IgD-negative memory B cell (primary cell): ENCODE measurements at regions not wholly inside any gene's neighbourhood (a gene's known extent, or its start where the extent isn't known, plus 50 kb on each side); places are given as distances from the start of the nearest gene placed in this dataset.
A peak's percentile ranks its signal among the peaks of the same experiment; 100 is the strongest.

Experiments
- H3K27ac Mint-ChIP-seq, 3 donors: one replicate each; pipeline ENCODE4 v1.8.0; 2020 to 2022; ENCODE audit warnings: mild to moderate bottlenecking in 3 of 3, mixed read lengths in 3 of 3, moderate library complexity in 1 of 3
- H3K27me3 Mint-ChIP-seq: one replicate; pipeline ENCODE4 v1.8.0; 2021; ENCODE audit warnings: mixed read lengths
- H3K36me3 Mint-ChIP-seq: one replicate; pipeline ENCODE4 v1.8.0; 2020; ENCODE audit warnings: mild to moderate bottlenecking, mixed read lengths
- H3K4me1 Mint-ChIP-seq, 3 donors: one replicate each; pipeline ENCODE4 v1.8.0; 2020 to 2022; ENCODE audit warnings: mixed read lengths in 3 of 3, mild to moderate bottlenecking in 1 of 3
- H3K4me3 Mint-ChIP-seq, 4 donors: one replicate each; pipeline ENCODE4 v1.8.0; 2020 to 2022; ENCODE audit warnings: mild to moderate bottlenecking in 4 of 4, mixed read lengths in 4 of 4, moderate library complexity in 3 of 4
- H3K9me3 Mint-ChIP-seq, 3 donors: one replicate each; pipeline ENCODE4 v1.8.0; 2020 to 2021; ENCODE audit warnings: mixed read lengths in 3 of 3, mild to moderate bottlenecking in 1 of 3

DNA sequence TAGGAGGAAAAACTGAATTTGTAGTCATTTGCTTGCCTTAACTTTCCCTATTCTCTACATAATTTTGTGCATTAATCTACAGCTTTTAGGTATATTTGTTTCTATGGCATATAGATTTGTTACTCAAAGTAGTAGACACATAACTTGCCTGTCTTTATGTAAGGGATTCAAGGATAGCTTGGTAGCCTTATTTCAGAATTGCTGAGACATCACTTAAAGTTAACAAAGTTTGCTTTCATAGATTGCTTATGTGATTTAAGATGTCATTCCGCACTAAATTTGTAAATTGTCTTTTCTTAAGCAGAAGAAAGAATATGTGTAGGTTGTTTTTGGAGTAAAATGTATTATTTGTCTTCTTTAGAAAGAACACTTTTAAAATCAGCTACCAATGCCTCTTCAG lies 477.7 kb upstream of the NOVA1 start:
- Mint-ChIP-seq H3K9me3 (peaks cover 0 to 14% (median 3%) of the 10 kb centered on the region in 3 donors), H3K27me3 (no peaks in the 10 kb centered on the region), H3K4me1 (peaks cover 0 to 3% (median 0%) of the 10 kb centered on the region in 3 donors), H3K27ac (no peak overlapping the region), H3K4me3 (no peak overlapping the region), H3K36me3 (no peaks in the 10 kb centered on the region)

GRCh38 chr14:27077214-27077613 lies 479.4 kb upstream of the NOVA1 start:
- peaks cover 0 to 15% (median 3%) of the 10 kb centered on the region in 3 donors for H3K9me3 Mint-ChIP-seq
- no peaks in the 10 kb centered on the region for H3K27me3 Mint-ChIP-seq
- H3K36me3 Mint-ChIP-seq: no peaks in the 10 kb centered on the region
- H3K4me1 Mint-ChIP-seq: peaks cover 0 to 3% (median 0%) of the 10 kb centered on the region in 3 donors
- no peak overlapping the region for H3K27ac Mint-ChIP-seq
- peak overlapping the region in 1 of 4 donors; percentile 54 for H3K4me3 Mint-ChIP-seq

DNA sequence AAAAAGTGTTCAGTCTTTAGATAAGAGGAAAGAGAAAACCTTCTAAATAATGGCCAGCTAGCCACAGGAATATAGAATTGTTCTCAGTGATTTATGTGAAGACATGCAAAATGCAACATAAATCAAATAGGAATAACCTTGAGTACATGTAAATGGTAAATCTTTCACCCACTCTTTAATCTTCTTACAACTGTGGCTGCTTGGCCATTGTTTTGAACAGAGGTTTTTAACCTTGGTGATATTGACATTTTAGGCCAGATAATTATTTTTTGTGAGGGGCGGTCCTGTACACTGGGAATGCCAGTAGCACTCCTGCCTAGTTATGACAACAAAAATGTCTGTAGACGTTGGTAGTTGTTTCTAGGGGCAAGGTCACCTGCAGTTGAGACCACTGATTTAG lies 479.9 kb upstream of the NOVA1 start:
- H3K27me3 Mint-ChIP-seq: no peaks in the 10 kb centered on the region
- H3K36me3 Mint-ChIP-seq: no peaks in the 10 kb centered on the region
- H3K27ac Mint-ChIP-seq: no peak overlapping the region
- H3K4me3 Mint-ChIP-seq: no peak overlapping the region
- H3K4me1 Mint-ChIP-seq: peaks cover 0 to 3% (median 0%) of the 10 kb centered on the region in 3 donors
- peaks cover 0 to 20% (median 5%) of the 10 kb centered on the region in 3 donors for H3K9me3 Mint-ChIP-seq

GRCh38 chr14:27078191-27078590 lies 480.4 kb upstream of the NOVA1 start:
- H3K9me3 Mint-ChIP-seq: peaks cover 0 to 20% (median 5%) of the 10 kb centered on the region in 3 donors
- no peak overlapping the region for H3K27ac Mint-ChIP-seq
- H3K27me3 Mint-ChIP-seq: no peaks in the 10 kb centered on the region
- no peak overlapping the region for H3K4me3 Mint-ChIP-seq
- peaks cover 0 to 3% (median 0%) of the 10 kb centered on the region in 3 donors for H3K4me1 Mint-ChIP-seq
- no peaks in the 10 kb centered on the region for H3K36me3 Mint-ChIP-seq

DNA sequence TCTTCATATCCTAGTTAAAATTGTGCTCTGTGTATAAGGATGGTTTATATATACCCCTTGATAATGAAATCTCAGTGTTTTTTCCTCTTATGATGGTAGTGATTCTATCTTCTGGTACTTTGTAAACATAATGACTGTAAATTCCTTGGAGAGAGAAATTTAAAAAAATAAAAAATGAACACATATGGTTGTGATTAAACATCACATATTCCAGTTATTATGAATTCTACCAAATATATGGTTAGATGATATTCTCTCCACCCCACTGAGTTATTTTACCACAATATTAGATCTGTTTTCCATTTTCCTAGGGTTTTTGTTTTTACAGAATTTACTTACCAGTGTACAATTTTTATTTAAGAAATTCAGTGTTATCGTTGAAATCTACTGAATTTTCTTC lies 481.9 kb upstream of the NOVA1 start:
- H3K27ac Mint-ChIP-seq: no peak overlapping the region
- H3K4me1 Mint-ChIP-seq: peaks cover 0 to under 1% (median 0%) of the 10 kb centered on the region in 3 donors
- H3K9me3 Mint-ChIP-seq: peaks cover 0 to 17% (median 5%) of the 10 kb centered on the region in 3 donors
- H3K4me3 Mint-ChIP-seq: no peak overlapping the region
- H3K36me3 Mint-ChIP-seq: no peaks in the 10 kb centered on the region
- H3K27me3 Mint-ChIP-seq: no peaks in the 10 kb centered on the region

DNA sequence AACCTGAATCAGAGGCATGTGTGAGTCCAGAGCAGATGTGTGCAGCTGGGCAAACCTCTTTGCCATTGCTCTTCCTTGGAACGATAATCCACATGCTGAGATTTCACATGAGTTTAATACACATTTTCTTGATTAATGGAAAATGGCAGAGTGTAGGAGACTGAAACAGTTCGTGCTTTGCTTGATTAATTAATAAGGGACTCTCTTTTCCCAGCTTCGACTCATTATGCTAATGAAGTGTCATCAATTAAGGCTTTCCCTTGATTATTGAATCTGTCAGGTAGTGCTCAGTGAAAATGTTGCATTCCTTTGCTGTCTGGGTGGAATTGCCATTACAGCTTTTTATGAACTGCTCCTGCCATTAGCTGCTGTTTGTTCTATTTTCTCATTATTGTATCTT lies 487.7 kb upstream of the NOVA1 start:
- Mint-ChIP-seq H3K4me1 (no peaks in the 10 kb centered on the region), H3K27me3 (no peaks in the 10 kb centered on the region), H3K36me3 (no peaks in the 10 kb centered on the region), H3K9me3 (peaks cover 0 to 13% (median 4%) of the 10 kb centered on the region in 3 donors), H3K4me3 (no peak overlapping the region), H3K27ac (no peak overlapping the region)

- Mint-ChIP-seq H3K9me3 (peaks cover 0 to 11% (median 2%) of the 10 kb centered on the region in 3 donors), H3K36me3 (no peaks in the 10 kb centered on the region), H3K27ac (no peak overlapping the region), H3K27me3 (no peaks in the 10 kb centered on the region), H3K4me1 (no peaks in the 10 kb centered on the region), H3K4me3 (no peak overlapping the region)
Observed at GRCh38 chr14:27090716-27091115, 492.9 kb upstream of the NOVA1 start.

DNA sequence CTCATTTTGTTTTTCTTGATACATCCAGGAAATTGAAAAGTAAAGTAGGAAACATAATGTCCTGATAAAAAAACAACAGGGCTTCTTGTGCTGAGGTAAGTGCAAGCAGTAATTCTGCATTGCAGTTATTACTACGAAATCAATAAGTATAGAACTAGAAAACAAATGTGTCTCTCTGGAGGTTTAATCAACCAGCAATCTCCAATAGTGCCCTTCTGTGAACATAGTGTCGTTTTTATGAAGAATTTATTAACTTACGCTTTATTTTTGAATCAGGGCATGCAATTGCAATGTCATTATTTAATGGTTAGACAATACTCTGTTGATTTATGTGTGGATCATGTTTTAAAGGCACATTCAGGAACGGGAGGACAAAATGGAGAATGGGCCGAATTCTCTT lies 494.1 kb upstream of the NOVA1 start:
- no peaks in the 10 kb centered on the region for H3K27me3 Mint-ChIP-seq
- H3K4me1 Mint-ChIP-seq: no peaks in the 10 kb centered on the region
- H3K9me3 Mint-ChIP-seq: peaks cover 2 to 9% (median 2%) of the 10 kb centered on the region in 3 donors
- H3K36me3 Mint-ChIP-seq: no peaks in the 10 kb centered on the region
- no peak overlapping the region for H3K4me3 Mint-ChIP-seq
- no peak overlapping the region for H3K27ac Mint-ChIP-seq

GRCh38 chr14:27096091-27096490 lies 498.3 kb upstream of the NOVA1 start:
- Mint-ChIP-seq H3K4me3 (peak overlapping the region in 1 of 4 donors; percentile 26), H3K36me3 (peaks cover 2% of the 10 kb centered on the region), H3K27ac (no peak overlapping the region), H3K27me3 (no peaks in the 10 kb centered on the region), H3K9me3 (peaks cover 5 to 7% (median 5%) of the 10 kb centered on the region in 3 donors), H3K4me1 (no peaks in the 10 kb centered on the region)

GRCh38 chr14:27098451-27098850 lies 500.6 kb upstream of the NOVA1 start:
- H3K4me1 Mint-ChIP-seq: no peaks in the 10 kb centered on the region
- H3K4me3 Mint-ChIP-seq: no peak overlapping the region
- H3K36me3 Mint-ChIP-seq: peaks cover 2% of the 10 kb centered on the region
- H3K9me3 Mint-ChIP-seq: peaks cover 5% of the 10 kb centered on the region in 3 donors
- H3K27ac Mint-ChIP-seq: no peak overlapping the region
- no peaks in the 10 kb centered on the region for H3K27me3 Mint-ChIP-seq

DNA sequence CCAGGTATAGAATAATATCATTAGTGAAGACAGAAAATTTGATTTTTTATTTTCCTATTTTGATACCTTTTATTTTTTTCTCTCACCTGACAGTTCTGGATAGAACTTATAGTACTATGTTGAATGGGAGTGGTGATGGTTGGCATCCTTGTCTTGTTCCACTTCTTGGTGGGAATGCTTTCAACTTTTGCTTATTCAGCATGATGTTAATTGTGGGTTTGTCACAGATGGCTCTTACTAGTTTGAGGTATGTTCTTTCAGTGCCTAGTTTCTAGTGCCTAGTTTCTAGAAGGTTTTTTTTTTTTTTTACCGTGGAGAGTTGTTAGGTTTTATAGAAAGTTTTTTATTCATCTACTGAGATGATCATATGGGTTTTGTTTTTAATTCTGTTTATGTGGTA lies 516.3 kb upstream of the NOVA1 start:
- Mint-ChIP-seq H3K27me3 (no peaks in the 10 kb centered on the region), H3K4me1 (no peaks in the 10 kb centered on the region), H3K9me3 (peaks cover 0 to 4% (median 4%) of the 10 kb centered on the region in 3 donors), H3K36me3 (no peaks in the 10 kb centered on the region), H3K27ac (no peak overlapping the region), H3K4me3 (no peak overlapping the region)

DNA sequence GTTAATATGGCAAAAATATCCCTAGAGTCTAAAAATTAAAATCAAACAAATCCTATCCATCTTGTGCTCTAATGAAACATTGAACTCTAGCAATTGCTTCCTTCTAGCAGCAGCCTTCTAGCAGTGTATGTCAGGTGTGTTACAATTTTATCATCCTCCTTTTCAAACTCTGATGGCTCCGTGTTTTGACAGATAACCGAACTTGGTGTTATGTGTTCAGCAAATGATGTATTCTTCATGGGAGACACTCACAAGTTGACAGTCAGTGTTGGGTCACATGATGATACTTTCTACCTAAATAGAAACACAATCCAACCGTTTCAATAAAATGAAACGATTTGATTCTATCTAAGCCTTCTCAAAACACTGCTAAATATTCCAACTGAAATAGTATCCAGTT lies 525.3 kb upstream of the NOVA1 start:
- no peak overlapping the region for H3K4me3 Mint-ChIP-seq
- no peak overlapping the region for H3K27ac Mint-ChIP-seq
- no peaks in the 10 kb centered on the region for H3K36me3 Mint-ChIP-seq
- peaks cover 4 to 7% (median 4%) of the 10 kb centered on the region in 3 donors for H3K9me3 Mint-ChIP-seq
- no peaks in the 10 kb centered on the region for H3K27me3 Mint-ChIP-seq
- peaks cover 0 to 3% (median 0%) of the 10 kb centered on the region in 3 donors for H3K4me1 Mint-ChIP-seq

GRCh38 chr14:27127838-27128237 lies 530.0 kb upstream of the NOVA1 start:
- Mint-ChIP-seq H3K27me3 (no peaks in the 10 kb centered on the region), H3K27ac (no peak overlapping the region), H3K4me3 (no peak overlapping the region), H3K4me1 (peaks cover 0 to 3% (median 0%) of the 10 kb centered on the region in 3 donors), H3K9me3 (peaks cover 0 to 4% (median 2%) of the 10 kb centered on the region in 3 donors), H3K36me3 (peaks cover 2% of the 10 kb centered on the region)

DNA sequence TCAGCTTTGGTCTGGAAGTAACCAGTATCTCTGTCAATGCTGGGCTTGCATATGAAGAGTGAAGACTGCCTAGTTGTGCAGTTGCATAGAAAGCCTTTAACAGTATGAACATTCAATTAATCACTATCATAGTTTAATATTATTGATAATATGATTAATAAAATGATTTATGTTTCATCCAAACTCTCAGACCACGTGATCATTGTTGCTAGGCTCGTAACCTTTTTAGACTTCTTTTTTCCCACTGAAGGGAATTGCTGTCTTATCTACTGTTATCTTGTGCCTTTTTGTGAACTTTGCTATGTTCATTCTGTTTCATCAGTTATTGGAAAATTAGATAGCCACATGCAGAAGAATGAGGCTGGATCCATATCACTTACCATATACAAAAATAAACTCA lies 536.4 kb upstream of the NOVA1 start:
- H3K27ac Mint-ChIP-seq: no peak overlapping the region
- H3K9me3 Mint-ChIP-seq: peaks cover 2 to 7% (median 6%) of the 10 kb centered on the region in 3 donors

DNA sequence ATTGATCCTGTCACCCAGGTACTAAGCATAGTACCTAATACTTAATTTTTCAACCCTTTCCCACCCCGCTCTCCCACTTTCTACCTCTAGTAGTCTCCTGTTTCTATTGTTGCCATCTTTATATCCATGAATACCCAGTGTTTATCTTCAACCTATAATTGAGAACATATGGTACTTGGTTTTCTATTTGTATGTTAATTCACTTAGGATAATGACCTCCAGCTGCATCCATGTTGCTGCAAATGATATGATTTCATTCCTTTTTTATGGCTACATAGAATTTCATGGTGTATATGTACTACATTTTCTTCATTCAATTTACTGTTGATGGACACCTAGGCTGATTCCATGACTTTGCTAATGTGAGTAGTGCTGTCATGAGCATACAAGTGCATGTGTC lies 547.3 kb upstream of the NOVA1 start:
- H3K4me3 Mint-ChIP-seq: no peak overlapping the region
- peaks cover 0 to 29% (median 2%) of the 10 kb centered on the region in 3 donors for H3K9me3 Mint-ChIP-seq
- no peaks in the 10 kb centered on the region for H3K4me1 Mint-ChIP-seq
- no peak overlapping the region for H3K27ac Mint-ChIP-seq
- no peaks in the 10 kb centered on the region for H3K36me3 Mint-ChIP-seq
- no peaks in the 10 kb centered on the region for H3K27me3 Mint-ChIP-seq

More for the DNA sequence above, 536.4 kb upstream of the NOVA1 start:
- Mint-ChIP-seq H3K4me3 (no peak overlapping the region), H3K27me3 (no peaks in the 10 kb centered on the region), H3K36me3 (peaks cover 2% of the 10 kb centered on the region), H3K4me1 (no peaks in the 10 kb centered on the region)

DNA sequence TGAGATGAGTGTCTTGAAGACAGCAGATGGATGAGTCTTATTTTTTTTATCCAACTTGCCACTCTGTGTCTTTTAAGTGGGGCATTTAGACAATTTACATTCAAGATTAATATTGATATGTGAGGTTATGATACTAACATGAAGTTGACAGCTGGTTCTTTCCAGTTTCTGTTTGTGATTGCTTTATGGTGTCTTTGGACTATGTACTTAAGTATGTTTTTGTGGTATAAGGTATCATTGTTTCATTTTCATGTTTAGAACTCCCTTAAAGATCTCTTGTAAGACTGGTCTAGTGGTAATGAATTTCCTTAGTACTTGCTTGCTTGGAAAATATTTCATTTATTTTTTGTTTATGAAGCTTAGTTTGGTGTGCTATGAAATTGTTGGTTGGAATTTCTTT lies 550.3 kb upstream of the NOVA1 start:
- Mint-ChIP-seq H3K9me3 (peaks cover 0 to 25% (median 0%) of the 10 kb centered on the region in 3 donors), H3K4me3 (no peak overlapping the region), H3K4me1 (no peaks in the 10 kb centered on the region), H3K36me3 (no peaks in the 10 kb centered on the region), H3K27ac (no peak overlapping the region), H3K27me3 (no peaks in the 10 kb centered on the region)
